ENCODE measurements at regions not wholly inside any gene's neighbourhood (a gene's known extent, or its start where the extent isn't known, plus 50 kb on each side); places are given as distances from the start of the nearest gene placed in this dataset.

GRCh38 chr14:48849741-48850322 is 736.3 kb downstream of the RPS29 start:
- DNase-seq (ENCODE audit: low spot score): no peak
- no peak for TF ChIP-seq CTCF (IDR thresholded peaks at IDR 0.05; ENCODE audit: extremely low read depth, insufficient read depth, missing control alignments)
- in situ Hi-C loops (cut with MboI; ENCODE audit: low pct_unique_long_range_greater_than_20kb, low sequenced_read_pairs, unreplicated experiment): no loop called here

GRCh38 chr14:48842785-48843184 is 743.4 kb downstream of the RPS29 start:
- no peak for TF ChIP-seq CTCF (IDR thresholded peaks at IDR 0.05; ENCODE audit: extremely low read depth, insufficient read depth, missing control alignments)
- in situ Hi-C loops (cut with MboI; ENCODE audit: low pct_unique_long_range_greater_than_20kb, low sequenced_read_pairs, unreplicated experiment): no loop called here
- DNase-seq (ENCODE audit: low spot score): no peak

GRCh38 chr14:48826058-48826457 is 760.1 kb downstream of the RPS29 start:
- DNase-seq (ENCODE audit: low spot score): no peak
- in situ Hi-C loops (cut with MboI; ENCODE audit: low pct_unique_long_range_greater_than_20kb, low sequenced_read_pairs, unreplicated experiment): no loop called here
- no peak for TF ChIP-seq CTCF (IDR thresholded peaks at IDR 0.05; ENCODE audit: extremely low read depth, insufficient read depth, missing control alignments)

GRCh38 chr14:48814562-48814961 is 771.6 kb downstream of the RPS29 start:
- TF ChIP-seq CTCF (IDR thresholded peaks at IDR 0.05; ENCODE audit: extremely low read depth, insufficient read depth, missing control alignments): no peak
- in situ Hi-C loops (cut with MboI; ENCODE audit: low pct_unique_long_range_greater_than_20kb, low sequenced_read_pairs, unreplicated experiment): no loop called here
- no peak for DNase-seq (ENCODE audit: low spot score)

- in situ Hi-C loops (cut with MboI; ENCODE audit: low pct_unique_long_range_greater_than_20kb, low sequenced_read_pairs, unreplicated experiment): no loop called here
- TF ChIP-seq CTCF (IDR thresholded peaks at IDR 0.05; ENCODE audit: extremely low read depth, insufficient read depth, missing control alignments): no peak
- DNase-seq (ENCODE audit: low spot score): no peak
Observed at GRCh38 chr14:48805315-48805714, 780.9 kb downstream of the RPS29 start.

GRCh38 chr14:48792376-48793024 is 793.7 kb downstream of the RPS29 start:
- TF ChIP-seq CTCF (IDR thresholded peaks at IDR 0.05; ENCODE audit: extremely low read depth, insufficient read depth, missing control alignments): no peak
- no peak for DNase-seq (ENCODE audit: low spot score)
- in situ Hi-C loops (cut with MboI; ENCODE audit: low pct_unique_long_range_greater_than_20kb, low sequenced_read_pairs, unreplicated experiment): no loop called here
